HCT116 (cell line): ENCODE measurements at regions not wholly inside any gene's neighbourhood (a gene's known extent, or its start where the extent isn't known, plus 50 kb on each side); places are given as distances from the start of the nearest gene placed in this dataset.

ENCODE experiments used
- ATAC-seq: fragments of 200-7000 bp; cut with Tn5 transposase; 2 replicates; pipeline ENCODE4 v1.9.1; 2020; ENCODE audit warnings: mild to moderate bottlenecking, moderate library complexity
- BruUV-seq: library from RNA; stranded (reverse); fragments of 400-500 nt; replicated peaks from 2 replicates; lab custom pipeline; 2021; lab: Mats Ljungman, UMichigan
- CTCF ChIA-PET: fragments of 300-600 bp; sonication (Branson Sonifier 250); formaldehyde crosslinking; loops from one replicate; lab custom pipeline; 2021; ENCODE audit warnings: antibody characterized with exemption; lab: Charles Lee
- POLR2A ChIA-PET: fragments of 300-600, 350-600 bp; sonication (Branson Sonifier 250); formaldehyde crosslinking; loops from one replicate; lab custom pipeline; 2021; ENCODE audit warnings: antibody characterized with exemption; lab: Charles Lee
- RAD21 ChIA-PET, 2 experiments: fragments of 300-600 bp; sonication (Branson Sonifier 250); formaldehyde crosslinking; loops; one replicate each; lab custom pipeline; 2023; ENCODE audit warnings: low total read pairs in 2 of 2; ENCODE audit not compliant: uncharacterized antibody in 2 of 2, unreplicated experiment in 2 of 2, low non-redundant PET in 1 of 2; lab: Charles Lee
- DNase-seq: peaks from one replicate; pipeline ENCODE4 v3.0.0-alpha.2; 2010; ENCODE audit warnings: low read depth, low spot score
- H2AFZ ChIP-seq: fragments of 200-600 bp; shearing (Covaris generic), sonication (generic); 2 replicates; pipeline ENCODE4 v1.6.1; 2017; ENCODE audit warnings: low read depth, mixed run types, mixed read lengths, antibody characterized with exemption, low read length; ENCODE audit not compliant: poor library complexity, severe bottlenecking
- H3K27ac ChIP-seq: 2 replicates; pipeline ENCODE4 v1.5.1; 2012; ENCODE audit warnings: low read depth, low read length
- H3K27me3 ChIP-seq: fragments of 200-600 bp; sonication (generic); 2 replicates; pipeline ENCODE4 v1.6.1; 2016; ENCODE audit warnings: mixed run types, low read length, mixed read lengths; ENCODE audit not compliant: insufficient read depth
- H3K36me3 ChIP-seq, 2 experiments: fragments of 200-500 bp in 1 of 2; fragments of 200-600 bp in 1 of 2; sonication (Bioruptor generic) in 1 of 2; sonication (generic) in 1 of 2; 2 replicates each; pipeline versions ENCODE4 v1.5.1 to v1.6.1; 2014 to 2016; ENCODE audit warnings: low read length in 2 of 2, inconsistent platforms in 1 of 2, mixed read lengths in 1 of 2, mixed run types in 1 of 2; ENCODE audit not compliant: insufficient read depth in 2 of 2, control insufficient read depth in 1 of 2
- H3K4me1 ChIP-seq, 2 experiments: fragments of 200-600 bp in 1 of 2; sonication (generic) in 1 of 2; 2 replicates each; pipeline versions ENCODE4 v1.5.1 to v1.6.1; 2012 to 2017; ENCODE audit warnings: low read length in 2 of 2, inconsistent platforms in 1 of 2, mild to moderate bottlenecking in 1 of 2, mixed read lengths in 1 of 2, mixed run types in 1 of 2, moderate library complexity in 1 of 2; ENCODE audit not compliant: insufficient read depth in 2 of 2, control insufficient read depth in 1 of 2
- H3K4me2 ChIP-seq: fragments of 200-600 bp; sonication (generic); 2 replicates; pipeline ENCODE4 v1.6.1; 2017; ENCODE audit warnings: mixed run types, low read length, mixed read lengths
- H3K4me3 ChIP-seq, 2 experiments: fragments of 200-600 bp in 1 of 2; sonication (generic) in 1 of 2; replicated peaks in 1 of 2; 2 replicates each; pipeline ENCODE4 v1.5.1; 2011 to 2016; ENCODE audit warnings: low read length in 2 of 2, control low read depth in 1 of 2, low read depth in 1 of 2, mild to moderate bottlenecking in 1 of 2, mixed read lengths in 1 of 2, mixed run types in 1 of 2
- H3K79me2 ChIP-seq: fragments of 200-600 bp; sonication (generic); 2 replicates; pipeline ENCODE4 v1.6.1; 2017; ENCODE audit warnings: mild to moderate bottlenecking, mixed run types, low read length, moderate library complexity, mixed read lengths; ENCODE audit not compliant: insufficient read depth
- H3K9ac ChIP-seq: fragments of 200-600 bp; sonication (generic); 2 replicates; pipeline ENCODE4 v1.6.1; 2016; ENCODE audit warnings: low read length, mixed read lengths
- H3K9me2 ChIP-seq: fragments of 200-600 bp; sonication (generic), shearing (Covaris generic); 2 replicates; pipeline ENCODE4 v1.6.1; 2017; ENCODE audit warnings: mixed run types, mild to moderate bottlenecking, moderate library complexity; ENCODE audit not compliant: insufficient read depth
- H3K9me3 ChIP-seq, 2 experiments: fragments of 200-500 bp in 1 of 2; fragments of 200-600 bp in 1 of 2; sonication (Bioruptor generic) in 1 of 2; sonication (generic) in 1 of 2; 2 replicates each; pipeline ENCODE4 v1.6.1; 2014 to 2017; ENCODE audit warnings: low read length in 2 of 2, mixed read lengths in 2 of 2, inconsistent platforms in 1 of 2, low read depth in 1 of 2, mild to moderate bottlenecking in 1 of 2, mixed run types in 1 of 2, moderate library complexity in 1 of 2; ENCODE audit not compliant: control insufficient read depth in 1 of 2, insufficient read depth in 1 of 2
- H4K20me1 ChIP-seq: fragments of 200-600 bp; sonication (generic), shearing (Covaris generic); 2 replicates; pipeline ENCODE4 v1.6.1; 2017; ENCODE audit warnings: mixed run types, mild to moderate bottlenecking, moderate library complexity; ENCODE audit not compliant: insufficient read depth
- ATF3 ChIP-seq: IDR thresholded peaks from 2 replicates; pipeline ENCODE4 v1.6.1; 2012
- CBX3 ChIP-seq: IDR thresholded peaks from 2 replicates; pipeline ENCODE4 v1.6.1; 2012; ENCODE audit warnings: low read depth
- CEBPB ChIP-seq: IDR thresholded peaks from 2 replicates; pipeline ENCODE4 v1.6.1; 2012; ENCODE audit warnings: low read depth
- CTCF ChIP-seq, 3 experiments: fragments of 200-600 bp in 1 of 3; sonication (generic) in 1 of 3; IDR thresholded peaks in 2 of 3; conservative IDR thresholded peaks in 1 of 3; 2 replicates each; pipeline ENCODE4 v1.5.1; 2012 to 2017; ENCODE audit warnings: low read depth in 2 of 3, low read length in 2 of 3, antibody characterized with exemption in 1 of 3, borderline replicate concordance in 1 of 3, control low read depth in 1 of 3, mild to moderate bottlenecking in 1 of 3, mixed read lengths in 1 of 3, mixed run types in 1 of 3, moderate library complexity in 1 of 3; ENCODE audit not compliant: insufficient read depth in 1 of 3
- ELF1 ChIP-seq: IDR thresholded peaks from 2 replicates; pipeline ENCODE4 v1.6.1; 2012; ENCODE audit warnings: low read depth, borderline replicate concordance
- EZH2 ChIP-seq: fragments of 200-600 bp; sonication (generic); IDR thresholded peaks from 2 replicates; pipeline ENCODE4 v1.6.1; 2017; ENCODE audit warnings: antibody characterized with exemption, mixed run types
- FOSL1 ChIP-seq: IDR thresholded peaks from 2 replicates; pipeline ENCODE4 v1.6.1; 2012; ENCODE audit warnings: low read depth
- JUND ChIP-seq: IDR thresholded peaks from 2 replicates; pipeline ENCODE4 v1.6.1; 2012
- POLR2A ChIP-seq: IDR thresholded peaks from 2 replicates; pipeline ENCODE4 v1.7.0; 2011; ENCODE audit warnings: borderline replicate concordance; ENCODE audit not compliant: insufficient read depth, insufficient read length; ENCODE audit errors: extremely low read depth
- POLR2AphosphoS5 ChIP-seq: IDR thresholded peaks from 2 replicates; pipeline ENCODE4 v1.6.1; 2011; ENCODE audit warnings: mild to moderate bottlenecking, low read depth, low read length, moderate library complexity
- RAD21 ChIP-seq: IDR thresholded peaks from 2 replicates; pipeline ENCODE4 v1.6.1; 2012; ENCODE audit warnings: low read depth, mild to moderate bottlenecking
- SIN3A ChIP-seq: IDR thresholded peaks from 2 replicates; pipeline ENCODE4 v1.6.1; 2012; ENCODE audit warnings: low read depth
- SP1 ChIP-seq: IDR thresholded peaks from 2 replicates; pipeline ENCODE4 v1.6.1; 2012; ENCODE audit warnings: low read depth
- SRF ChIP-seq: IDR thresholded peaks from 2 replicates; pipeline ENCODE4 v1.6.1; 2012; ENCODE audit warnings: low read depth
- TCF7L2 ChIP-seq: IDR thresholded peaks from 2 replicates; pipeline ENCODE4 v1.7.0; 2011; ENCODE audit warnings: borderline replicate concordance, inconsistent platforms; ENCODE audit not compliant: insufficient read depth, insufficient read length; ENCODE audit errors: extremely low read depth
- ZFX ChIP-seq: fragments of 450-650 bp; IDR thresholded peaks from 2 replicates; pipeline ENCODE4 v1.6.1; 2017
- intact Hi-C: fragments of 100-400 bp; cut with micrococcal nuclease; formaldehyde crosslinking; loops from 2 replicates; pipeline ENCODE4 v1.10.0; 2022
- TF ChIP-seq, protein P1 (sequence below): IDR thresholded peaks from 2 replicates; pipeline ENCODE4 v1.6.1; 2012
- TF ChIP-seq, protein P2 (sequence below): IDR thresholded peaks from 2 replicates; pipeline ENCODE4 v1.6.1; 2011; ENCODE audit warnings: mild to moderate bottlenecking, low read length, moderate library complexity; ENCODE audit not compliant: insufficient replicate concordance; ENCODE audit errors: extremely low read depth

DNA sequence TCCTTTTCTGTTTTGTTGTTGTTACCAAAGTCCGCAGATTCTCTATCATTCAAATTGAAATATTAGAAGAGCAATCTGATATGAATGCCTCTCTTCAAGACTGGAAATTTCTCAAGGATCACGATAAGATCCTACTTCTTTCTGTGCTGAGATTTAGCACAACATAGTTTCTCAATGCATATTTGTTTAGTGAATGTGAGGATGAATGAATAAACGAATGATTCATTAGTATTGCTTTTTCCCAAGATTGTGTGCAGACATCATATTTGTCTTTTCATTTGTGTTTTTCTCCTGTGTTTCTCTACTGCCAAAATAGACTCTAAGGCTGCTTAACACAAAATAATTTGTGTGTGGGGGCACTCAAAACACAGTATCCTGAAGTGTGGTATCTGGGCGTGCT is 862.7 kb upstream of the MAP3K7 start:
- Histone ChIP-seq H3K4me3 (no peak overlapping the region), H3K9me2 (no peaks in the 10 kb centered on the region), H4K20me1 (no peaks in the 10 kb centered on the region), H3K27ac (no peak overlapping the region), H3K9ac (no peak overlapping the region), H3K9me3 (peaks cover 8 to 14% of the 10 kb centered on the region in 2 experiments; a peak in 3 of 4 replicates), H3K4me2 (no peak overlapping the region), H3K27me3 (no peaks in the 10 kb centered on the region), H3K36me3 (no peaks in the 10 kb centered on the region), H2AFZ (no peak overlapping the region), H3K4me1 (no peaks in the 10 kb centered on the region), H3K79me2 (no peaks in the 10 kb centered on the region)
- ATAC-seq = no peak
- ChIA-PET RAD21 (no interaction called here), CTCF (no interaction called here), POLR2A (no interaction called here)
- no TSS peak for BruUV-seq
- DNase-seq = no peak
- TF ChIP-seq JUND (no peak), POLR2AphosphoS5 (no peak), RAD21 (no peak), CBX3 (no peak), ZFX (no peak)
- intact Hi-C loops = no loop called here

GRCh38 chr6:91447530-91448254 is 860.8 kb upstream of the MAP3K7 start:
- RAD21 ChIA-PET = no interaction called here
- TF ChIP-seq FOSL1 (no peak), ZFX (no peak), SP1 (no peak), TCF7L2 (no peak), SIN3A (no peak), ATF3 (no peak), POLR2A (no peak), SRF (no peak), CTCF (IDR thresholded peaks at IDR 0.05 in 2 of 3, conservative IDR thresholded peaks at IDR 0.05 in 1 of 3; ENCODE audit: borderline replicate concordance in 1 of 3, insufficient read depth in 1 of 3, low read depth in 2 of 3, low read length in 2 of 3) (no peak), JUND (no peak), CEBPB (no peak), ELF1 (no peak), EZH2 (no peak)
- TF ChIP-seq, protein P1, sequence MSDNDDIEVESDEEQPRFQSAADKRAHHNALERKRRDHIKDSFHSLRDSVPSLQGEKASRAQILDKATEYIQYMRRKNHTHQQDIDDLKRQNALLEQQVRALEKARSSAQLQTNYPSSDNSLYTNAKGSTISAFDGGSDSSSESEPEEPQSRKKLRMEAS = no peak
- TF ChIP-seq, protein P2, sequence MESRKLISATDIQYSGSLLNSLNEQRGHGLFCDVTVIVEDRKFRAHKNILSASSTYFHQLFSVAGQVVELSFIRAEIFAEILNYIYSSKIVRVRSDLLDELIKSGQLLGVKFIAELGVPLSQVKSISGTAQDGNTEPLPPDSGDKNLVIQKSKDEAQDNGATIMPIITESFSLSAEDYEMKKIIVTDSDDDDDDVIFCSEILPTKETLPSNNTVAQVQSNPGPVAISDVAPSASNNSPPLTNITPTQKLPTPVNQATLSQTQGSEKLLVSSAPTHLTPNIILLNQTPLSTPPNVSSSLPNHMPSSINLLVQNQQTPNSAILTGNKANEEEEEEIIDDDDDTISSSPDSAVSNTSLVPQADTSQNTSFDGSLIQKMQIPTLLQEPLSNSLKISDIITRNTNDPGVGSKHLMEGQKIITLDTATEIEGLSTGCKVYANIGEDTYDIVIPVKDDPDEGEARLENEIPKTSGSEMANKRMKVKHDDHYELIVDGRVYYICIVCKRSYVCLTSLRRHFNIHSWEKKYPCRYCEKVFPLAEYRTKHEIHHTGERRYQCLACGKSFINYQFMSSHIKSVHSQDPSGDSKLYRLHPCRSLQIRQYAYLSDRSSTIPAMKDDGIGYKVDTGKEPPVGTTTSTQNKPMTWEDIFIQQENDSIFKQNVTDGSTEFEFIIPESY = no peak
- intact Hi-C loops = no loop called here
- no peak overlapping the region for H3K4me2 ChIP-seq
- peaks cover 8 to 18% of the 10 kb centered on the region in 2 experiments; a peak in 3 of 4 replicates for H3K9me3 ChIP-seq
- no peaks in the 10 kb centered on the region for H3K27me3 ChIP-seq
- H3K4me3 ChIP-seq = no peak overlapping the region
- CTCF ChIA-PET = no interaction called here
- BruUV-seq = no TSS peak
- H2AFZ ChIP-seq = no peak overlapping the region
- H3K79me2 ChIP-seq = no peaks in the 10 kb centered on the region
- no peak overlapping the region for H3K9ac ChIP-seq
- no peak for DNase-seq
- no peaks in the 10 kb centered on the region for H4K20me1 ChIP-seq
- ATAC-seq = no peak
- no peaks in the 10 kb centered on the region for H3K4me1 ChIP-seq
- H3K36me3 ChIP-seq = no peaks in the 10 kb centered on the region
- no peaks in the 10 kb centered on the region for H3K9me2 ChIP-seq
- POLR2A ChIA-PET = no interaction called here
- H3K27ac ChIP-seq = no peak overlapping the region
